ENCODE measurements at regions not wholly inside any gene's neighbourhood (a gene's known extent, or its start where the extent isn't known, plus 50 kb on each side); places are given as distances from the start of the nearest gene placed in this dataset.

DNA sequence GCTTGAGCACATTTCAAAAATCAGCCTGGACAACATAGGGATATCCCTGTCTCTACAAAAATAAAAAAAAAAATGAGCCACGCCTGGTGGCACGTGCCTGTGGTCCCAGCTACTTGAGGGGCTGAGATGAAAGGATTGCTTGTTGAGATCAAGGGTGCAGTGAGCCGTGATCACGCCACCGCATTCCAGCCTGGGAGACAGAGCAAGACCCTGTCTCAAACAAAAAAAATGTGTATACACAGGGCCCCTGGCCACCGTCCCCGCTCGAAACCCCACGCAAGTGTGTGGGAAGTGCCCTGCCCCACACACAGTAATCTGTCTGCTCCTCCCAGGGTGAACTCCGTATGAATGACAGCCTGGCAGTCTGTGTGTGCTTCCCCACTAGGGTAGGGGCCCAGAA lies 93.0 kb upstream of the RPL38 start:
- no peak overlapping the region for H3K27ac ChIP-seq (ENCODE audit: low read length)
- H3K4me3 ChIP-seq (ENCODE audit: low read length) = no peak overlapping the region
- H3F3A ChIP-seq (ENCODE audit: insufficient read depth, low read length) = no peaks in the 10 kb centered on the region
- H2AFZ ChIP-seq (ENCODE audit: low read length) = no peak overlapping the region
- H3K79me2 ChIP-seq (ENCODE audit: low read length) = no peaks in the 10 kb centered on the region
- no peaks in the 10 kb centered on the region for H4K20me1 ChIP-seq (ENCODE audit: insufficient read depth, low read length)
- H3K9me3 ChIP-seq (replicated peaks; ENCODE audit: insufficient read depth, low read length) = no peaks in the 10 kb centered on the region
- TF ChIP-seq EZH2 (optimal IDR thresholded peaks at IDR 0.05; ENCODE audit: low read depth, low read length) = no peak
- no peak overlapping the region for H3K4me2 ChIP-seq (ENCODE audit: low read depth, low read length)
- H3K27me3 ChIP-seq (replicated peaks; ENCODE audit: insufficient read depth, low read length) = peaks cover 79% of the 10 kb centered on the region
- no peak overlapping the region for H3K9ac ChIP-seq (ENCODE audit: low read length)
- H3K9me2 ChIP-seq (replicated peaks; ENCODE audit: insufficient read depth, low read length) = no peaks in the 10 kb centered on the region
- H3K36me3 ChIP-seq (replicated peaks; ENCODE audit: insufficient read depth, low read length) = no peaks in the 10 kb centered on the region
- H3K4me1 ChIP-seq (ENCODE audit: low read length) = no peaks in the 10 kb centered on the region
- no peak for DNase-seq

DNA sequence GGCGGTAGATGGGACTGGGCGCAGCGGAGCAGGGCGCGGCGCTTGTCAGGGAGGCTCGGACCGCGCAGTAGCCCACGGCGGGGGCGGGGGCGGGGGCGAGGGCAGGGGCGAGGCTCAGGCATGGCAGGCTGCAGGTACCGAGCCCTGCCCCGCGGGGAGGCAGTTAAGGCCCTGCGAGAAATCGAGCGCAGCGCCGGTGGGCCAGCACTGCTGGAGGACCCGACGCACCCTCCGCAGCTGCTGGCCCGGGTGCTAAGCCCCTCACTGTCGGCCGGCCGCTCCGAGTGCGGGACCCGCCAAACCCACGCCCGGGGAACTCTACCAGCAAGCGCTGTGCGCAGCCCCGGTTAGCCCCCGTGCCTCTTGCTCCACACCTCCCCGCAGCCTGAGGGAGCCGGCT lies 90.2 kb upstream of the RPL38 start:
- Histone ChIP-seq H3K79me2 (ENCODE audit: low read length) (no peaks in the 10 kb centered on the region), H3K9me3 (replicated peaks; ENCODE audit: insufficient read depth, low read length) (no peaks in the 10 kb centered on the region), H3K27ac (ENCODE audit: low read length) (no peak overlapping the region), H3K9me2 (replicated peaks; ENCODE audit: insufficient read depth, low read length) (no peaks in the 10 kb centered on the region), H3K9ac (ENCODE audit: low read length) (no peak overlapping the region), H2AFZ (ENCODE audit: low read length) (no peak overlapping the region), H3K36me3 (replicated peaks; ENCODE audit: insufficient read depth, low read length) (no peaks in the 10 kb centered on the region), H3K4me2 (ENCODE audit: low read depth, low read length) (no peak overlapping the region), H3K4me3 (ENCODE audit: low read length) (no peak overlapping the region), H3K4me1 (ENCODE audit: low read length) (no peaks in the 10 kb centered on the region), H3F3A (ENCODE audit: insufficient read depth, low read length) (no peaks in the 10 kb centered on the region), H4K20me1 (ENCODE audit: insufficient read depth, low read length) (no peaks in the 10 kb centered on the region), H3K27me3 (replicated peaks; ENCODE audit: insufficient read depth, low read length) (peaks cover 84% of the 10 kb centered on the region)
- DNase-seq = no peak
- TF ChIP-seq EZH2phosphoT487 (IDR thresholded peaks at IDR 0.05; ENCODE audit: low read length) = no peak
- TF ChIP-seq, protein P1, sequence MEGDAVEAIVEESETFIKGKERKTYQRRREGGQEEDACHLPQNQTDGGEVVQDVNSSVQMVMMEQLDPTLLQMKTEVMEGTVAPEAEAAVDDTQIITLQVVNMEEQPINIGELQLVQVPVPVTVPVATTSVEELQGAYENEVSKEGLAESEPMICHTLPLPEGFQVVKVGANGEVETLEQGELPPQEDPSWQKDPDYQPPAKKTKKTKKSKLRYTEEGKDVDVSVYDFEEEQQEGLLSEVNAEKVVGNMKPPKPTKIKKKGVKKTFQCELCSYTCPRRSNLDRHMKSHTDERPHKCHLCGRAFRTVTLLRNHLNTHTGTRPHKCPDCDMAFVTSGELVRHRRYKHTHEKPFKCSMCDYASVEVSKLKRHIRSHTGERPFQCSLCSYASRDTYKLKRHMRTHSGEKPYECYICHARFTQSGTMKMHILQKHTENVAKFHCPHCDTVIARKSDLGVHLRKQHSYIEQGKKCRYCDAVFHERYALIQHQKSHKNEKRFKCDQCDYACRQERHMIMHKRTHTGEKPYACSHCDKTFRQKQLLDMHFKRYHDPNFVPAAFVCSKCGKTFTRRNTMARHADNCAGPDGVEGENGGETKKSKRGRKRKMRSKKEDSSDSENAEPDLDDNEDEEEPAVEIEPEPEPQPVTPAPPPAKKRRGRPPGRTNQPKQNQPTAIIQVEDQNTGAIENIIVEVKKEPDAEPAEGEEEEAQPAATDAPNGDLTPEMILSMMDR (IDR thresholded peaks at IDR 0.05; ENCODE audit: low read length) = no peak
- TF ChIP-seq EZH2 (optimal IDR thresholded peaks at IDR 0.05; ENCODE audit: low read depth, low read length) = no peak

DNA sequence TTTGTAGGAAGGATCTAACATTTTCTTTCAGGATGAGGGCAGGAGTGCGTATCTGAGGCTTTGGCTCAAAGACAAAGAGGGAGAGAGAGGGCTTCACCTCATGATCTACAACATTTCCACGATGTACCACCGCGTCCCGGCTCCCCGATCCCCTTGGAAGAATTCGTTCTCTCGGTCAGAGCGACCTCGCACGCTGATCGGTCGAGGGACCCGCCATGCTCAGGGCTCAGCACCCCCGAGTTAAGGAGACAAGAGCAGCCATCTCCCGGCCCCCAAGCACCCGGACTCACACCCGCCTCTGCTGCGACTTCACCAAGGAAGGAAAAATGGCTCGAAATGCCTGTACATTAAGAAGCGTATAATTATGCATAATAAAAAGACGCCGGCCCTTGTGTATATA lies 89.5 kb upstream of the RPL38 start:
- Histone ChIP-seq H4K20me1 (ENCODE audit: insufficient read depth, low read length) (no peaks in the 10 kb centered on the region), H3K27me3 (replicated peaks; ENCODE audit: insufficient read depth, low read length) (peaks cover 84% of the 10 kb centered on the region), H3F3A (ENCODE audit: insufficient read depth, low read length) (no peaks in the 10 kb centered on the region), H3K36me3 (replicated peaks; ENCODE audit: insufficient read depth, low read length) (no peaks in the 10 kb centered on the region), H3K4me1 (ENCODE audit: low read length) (no peaks in the 10 kb centered on the region), H3K9me2 (replicated peaks; ENCODE audit: insufficient read depth, low read length) (no peaks in the 10 kb centered on the region), H3K4me3 (ENCODE audit: low read length) (no peak overlapping the region), H3K9ac (ENCODE audit: low read length) (no peak overlapping the region), H3K27ac (ENCODE audit: low read length) (no peak overlapping the region), H3K4me2 (ENCODE audit: low read depth, low read length) (no peak overlapping the region), H3K9me3 (replicated peaks; ENCODE audit: insufficient read depth, low read length) (no peaks in the 10 kb centered on the region), H3K79me2 (ENCODE audit: low read length) (no peaks in the 10 kb centered on the region), H2AFZ (ENCODE audit: low read length) (no peak overlapping the region)
- TF ChIP-seq, protein P1 (IDR thresholded peaks at IDR 0.05; ENCODE audit: low read length) = no peak
- TF ChIP-seq EZH2phosphoT487 (IDR thresholded peaks at IDR 0.05; ENCODE audit: low read length) = no peak
- no peak for TF ChIP-seq EZH2 (optimal IDR thresholded peaks at IDR 0.05; ENCODE audit: low read depth, low read length)
- no peak for DNase-seq

DNA sequence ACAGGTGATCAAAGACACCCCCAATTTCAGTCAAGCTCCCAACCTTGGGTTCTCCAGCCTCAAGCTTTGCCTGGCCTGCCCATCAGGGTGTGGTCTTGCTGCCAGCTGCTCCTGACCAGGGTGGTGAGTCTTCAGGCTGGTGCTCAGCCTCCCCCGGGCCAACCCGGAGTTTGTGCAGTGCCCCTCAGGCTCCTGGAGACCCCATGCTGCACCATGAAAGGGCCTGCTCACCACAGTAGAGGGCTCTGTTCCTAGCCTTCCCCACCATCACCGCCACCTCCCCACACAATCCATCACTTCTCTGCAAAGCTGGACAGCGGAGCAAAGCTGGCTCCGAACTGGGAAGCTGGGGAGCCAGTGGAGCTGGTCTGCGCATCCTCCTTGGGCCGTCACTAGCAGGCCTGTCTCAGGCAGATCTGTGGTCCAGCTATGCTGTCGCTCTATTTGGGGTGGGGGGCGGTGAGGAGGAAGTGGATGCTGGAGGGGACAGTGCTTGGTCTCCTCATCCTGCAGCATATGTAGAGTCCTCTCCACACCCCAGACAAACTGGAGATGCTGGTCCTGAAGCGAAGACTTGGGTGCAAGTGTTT lies 88.5 kb upstream of the RPL38 start:
- Histone ChIP-seq H3K9me2 (replicated peaks; ENCODE audit: insufficient read depth, low read length) (no peaks in the 10 kb centered on the region), H3K27ac (ENCODE audit: low read length) (no peak overlapping the region), H3K9me3 (replicated peaks; ENCODE audit: insufficient read depth, low read length) (no peaks in the 10 kb centered on the region), H2AFZ (ENCODE audit: low read length) (no peak overlapping the region), H3K4me2 (ENCODE audit: low read depth, low read length) (no peak overlapping the region), H3K4me1 (ENCODE audit: low read length) (no peaks in the 10 kb centered on the region), H3K9ac (ENCODE audit: low read length) (no peak overlapping the region), H3K4me3 (ENCODE audit: low read length) (no peak overlapping the region), H3K79me2 (ENCODE audit: low read length) (no peaks in the 10 kb centered on the region), H3K27me3 (replicated peaks; ENCODE audit: insufficient read depth, low read length) (peaks cover 86% of the 10 kb centered on the region), H4K20me1 (ENCODE audit: insufficient read depth, low read length) (no peaks in the 10 kb centered on the region), H3F3A (ENCODE audit: insufficient read depth, low read length) (no peaks in the 10 kb centered on the region), H3K36me3 (replicated peaks; ENCODE audit: insufficient read depth, low read length) (no peaks in the 10 kb centered on the region)
- no peak for TF ChIP-seq EZH2phosphoT487 (IDR thresholded peaks at IDR 0.05; ENCODE audit: low read length)
- no peak for TF ChIP-seq EZH2 (optimal IDR thresholded peaks at IDR 0.05; ENCODE audit: low read depth, low read length)
- TF ChIP-seq, protein P1 (IDR thresholded peaks at IDR 0.05; ENCODE audit: low read length) = no peak
- no peak for DNase-seq

Data from MM.1S (cell line).